ENCODE measurements at regions not wholly inside any gene's neighbourhood (a gene's known extent, or its start where the extent isn't known, plus 50 kb on each side); places are given as distances from the start of the nearest gene placed in this dataset.

DNA sequence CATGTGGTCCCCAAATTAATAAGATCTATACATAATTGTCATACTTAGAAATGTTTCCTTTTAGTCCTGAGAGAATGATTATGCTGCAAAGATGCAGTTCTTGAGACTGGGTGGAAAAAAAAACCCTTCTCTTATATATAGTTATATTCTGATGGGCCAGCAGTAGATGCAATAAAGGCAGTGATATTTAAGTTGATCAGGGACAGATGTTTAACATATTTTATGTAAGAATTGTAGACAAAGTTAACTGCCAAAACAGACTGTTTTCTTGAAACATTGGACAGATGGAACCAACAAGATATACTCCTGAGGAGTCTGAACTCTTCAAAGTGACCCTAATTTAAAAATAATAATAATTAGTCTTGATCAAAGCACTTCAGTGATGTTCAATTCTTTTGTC lies 172.0 kb upstream of the LRIG1 start:
- TF ChIP-seq, protein P1, sequence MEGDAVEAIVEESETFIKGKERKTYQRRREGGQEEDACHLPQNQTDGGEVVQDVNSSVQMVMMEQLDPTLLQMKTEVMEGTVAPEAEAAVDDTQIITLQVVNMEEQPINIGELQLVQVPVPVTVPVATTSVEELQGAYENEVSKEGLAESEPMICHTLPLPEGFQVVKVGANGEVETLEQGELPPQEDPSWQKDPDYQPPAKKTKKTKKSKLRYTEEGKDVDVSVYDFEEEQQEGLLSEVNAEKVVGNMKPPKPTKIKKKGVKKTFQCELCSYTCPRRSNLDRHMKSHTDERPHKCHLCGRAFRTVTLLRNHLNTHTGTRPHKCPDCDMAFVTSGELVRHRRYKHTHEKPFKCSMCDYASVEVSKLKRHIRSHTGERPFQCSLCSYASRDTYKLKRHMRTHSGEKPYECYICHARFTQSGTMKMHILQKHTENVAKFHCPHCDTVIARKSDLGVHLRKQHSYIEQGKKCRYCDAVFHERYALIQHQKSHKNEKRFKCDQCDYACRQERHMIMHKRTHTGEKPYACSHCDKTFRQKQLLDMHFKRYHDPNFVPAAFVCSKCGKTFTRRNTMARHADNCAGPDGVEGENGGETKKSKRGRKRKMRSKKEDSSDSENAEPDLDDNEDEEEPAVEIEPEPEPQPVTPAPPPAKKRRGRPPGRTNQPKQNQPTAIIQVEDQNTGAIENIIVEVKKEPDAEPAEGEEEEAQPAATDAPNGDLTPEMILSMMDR (conservative IDR thresholded peaks at IDR 0.05; ENCODE audit: low read depth, low read length), result no peak
- TF ChIP-seq EZH2 (IDR thresholded peaks at IDR 0.05; ENCODE audit: borderline replicate concordance, low read depth, low read length, poor library complexity, severe bottlenecking), result no peak
